GM18511 (cell line): ENCODE measurements at regions not wholly inside any gene's neighbourhood (a gene's known extent, or its start where the extent isn't known, plus 50 kb on each side); places are given as distances from the start of the nearest gene placed in this dataset.
"Not testable (repeated sequence)": the region's sequence is repeated elsewhere in the genome, so short reads cannot be mapped to it uniquely, and the experiment has no call there.

ENCODE experiments used
- ATAC-seq: cut with Tn5 transposase; IDR thresholded peaks from one replicate; pipeline ENCODE4 v1.9.1; 2021; ENCODE audit warnings: mild to moderate bottlenecking, moderate library complexity; ENCODE audit not compliant: unreplicated experiment

DNA sequence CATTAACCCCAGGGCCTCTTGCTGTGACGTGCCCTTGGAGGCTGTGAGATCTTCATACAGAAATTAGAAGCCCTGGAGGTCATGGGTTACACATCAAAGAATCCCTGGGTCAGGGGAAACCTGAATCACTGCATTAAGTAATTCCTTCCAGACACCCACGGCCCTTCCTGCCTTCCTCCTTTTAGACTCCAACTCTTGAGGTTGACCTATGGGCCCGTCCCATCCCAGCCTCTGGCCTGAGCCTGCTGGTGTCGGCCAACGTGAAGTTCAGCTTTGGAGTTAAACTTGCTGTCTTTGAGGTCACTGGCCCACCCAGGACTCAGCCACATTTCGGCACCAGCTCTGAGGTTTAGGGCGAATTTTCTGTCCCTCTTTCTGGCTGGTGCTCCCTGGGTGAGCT, 198.3 kb downstream of the ACKR3 start:
- ATAC-seq, result no peak

DNA sequence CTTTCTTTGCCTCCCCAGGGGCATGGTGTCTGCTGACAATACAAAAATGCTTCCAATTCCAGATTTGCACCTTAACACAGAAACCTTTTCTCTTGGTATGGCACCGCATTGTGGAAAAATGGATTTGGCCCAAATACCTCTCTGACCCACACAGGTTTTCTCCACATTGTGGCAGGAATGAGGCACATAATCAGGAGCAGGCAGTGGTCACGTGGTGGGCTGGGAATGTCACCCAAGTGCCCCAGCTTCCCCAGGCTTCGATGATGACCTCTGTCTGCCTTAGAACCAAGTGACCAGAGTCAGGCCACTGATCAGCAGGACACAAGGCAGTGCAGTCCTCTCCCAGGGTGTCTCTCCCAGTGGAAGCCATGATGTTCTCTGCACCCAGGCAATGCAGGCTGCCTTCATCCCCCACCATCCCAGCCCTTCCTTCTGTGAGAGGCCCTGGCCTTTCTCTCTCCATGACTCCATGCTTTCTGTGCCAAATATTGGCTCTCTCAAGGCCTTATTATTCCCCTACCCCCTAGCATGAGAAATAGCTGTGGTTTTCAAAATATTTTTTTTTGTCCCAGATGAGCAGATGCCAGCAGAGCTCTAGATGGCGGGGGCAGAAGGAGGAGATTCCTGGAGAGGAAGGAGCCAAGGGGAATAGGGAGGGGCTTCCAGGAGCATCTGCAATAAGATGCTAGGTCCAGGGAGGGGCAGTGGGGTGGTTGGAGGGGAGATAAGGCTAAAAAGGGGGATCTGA, 198.9 kb downstream of the ACKR3 start:
- ATAC-seq, result no peak

DNA sequence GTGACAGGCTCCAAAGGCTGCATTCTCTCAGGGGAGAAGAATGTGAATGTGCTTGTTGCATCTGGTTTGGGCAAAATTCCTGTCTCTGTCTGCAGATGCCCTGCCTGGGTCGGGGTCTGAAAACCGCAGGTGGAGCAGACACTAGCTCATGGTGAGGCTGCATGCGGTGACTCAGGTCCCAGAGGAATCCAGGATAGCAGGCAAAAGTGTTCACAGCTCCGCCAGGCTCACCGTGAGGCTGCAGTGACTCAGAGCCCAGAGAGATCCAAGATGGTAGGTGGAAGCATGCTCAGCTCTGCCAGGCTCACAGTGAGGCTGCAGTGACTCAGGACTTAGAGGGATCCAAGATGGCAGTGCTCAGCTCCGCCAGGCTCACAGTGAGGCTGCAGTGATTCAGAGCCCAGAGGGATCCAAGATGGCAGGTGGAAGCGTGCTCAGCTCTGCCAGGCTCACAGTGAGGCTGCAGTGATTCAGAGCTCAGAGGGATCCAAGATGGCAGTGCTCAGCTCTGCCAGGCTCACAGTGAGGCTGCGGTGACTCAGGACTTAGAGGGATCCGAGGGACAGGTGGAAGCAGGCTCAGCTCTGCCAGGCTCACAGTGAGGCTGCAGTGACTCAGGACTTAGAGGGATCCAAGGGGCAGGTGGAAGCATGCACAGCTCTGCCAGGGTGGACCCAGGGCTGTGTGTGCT, 200.5 kb downstream of the ACKR3 start:
- ATAC-seq, result no peak

DNA sequence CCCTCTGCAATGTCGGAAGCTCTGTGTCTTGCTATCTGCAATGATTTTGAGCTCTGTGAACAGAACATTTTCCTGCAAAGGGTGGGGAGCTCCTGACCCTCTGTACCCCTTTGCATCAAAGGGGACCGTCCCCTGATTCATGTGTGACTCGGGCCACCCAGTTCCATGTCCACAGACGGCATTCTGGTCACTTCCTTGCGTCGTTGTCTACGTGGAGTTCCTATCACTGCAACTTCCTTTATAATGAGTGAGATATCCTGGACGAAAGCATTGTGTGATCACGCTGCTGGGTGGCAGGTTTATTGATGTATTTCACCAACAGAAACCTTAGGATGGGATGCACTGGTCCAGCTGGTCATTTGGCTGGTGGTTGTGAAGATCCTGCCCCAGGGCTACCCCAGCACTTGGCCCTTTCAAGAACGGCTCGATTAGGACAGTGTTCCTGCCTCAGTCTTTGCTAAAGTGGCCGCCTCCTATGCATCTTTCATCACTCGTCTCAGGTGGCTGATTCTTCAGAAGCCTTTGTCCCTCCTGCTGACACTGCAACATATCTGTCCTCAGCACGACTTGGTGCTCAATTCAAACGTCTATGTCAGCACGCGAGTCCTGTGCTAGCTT, 202.7 kb downstream of the ACKR3 start:
- ATAC-seq, result no peak

DNA sequence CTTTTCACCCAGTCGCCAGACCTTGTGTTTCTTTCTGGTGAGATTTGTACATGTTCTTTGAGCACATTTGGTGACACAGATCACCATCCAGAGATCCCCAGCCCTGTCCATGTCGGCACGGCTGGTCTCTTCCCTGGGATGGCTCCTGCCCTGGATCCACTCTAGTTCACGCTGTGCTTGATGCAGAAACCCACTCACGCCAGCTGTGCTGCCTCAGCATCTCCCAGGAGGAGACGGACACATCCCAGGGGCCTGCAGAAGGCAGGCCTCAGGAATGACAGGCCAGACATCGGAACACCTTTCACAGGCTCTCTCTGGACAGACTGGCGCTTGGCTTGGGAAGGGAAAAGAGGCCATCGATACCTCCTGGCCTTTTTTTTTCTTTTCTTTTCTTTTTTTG, 203.6 kb downstream of the ACKR3 start:
- ATAC-seq, result no peak

DNA sequence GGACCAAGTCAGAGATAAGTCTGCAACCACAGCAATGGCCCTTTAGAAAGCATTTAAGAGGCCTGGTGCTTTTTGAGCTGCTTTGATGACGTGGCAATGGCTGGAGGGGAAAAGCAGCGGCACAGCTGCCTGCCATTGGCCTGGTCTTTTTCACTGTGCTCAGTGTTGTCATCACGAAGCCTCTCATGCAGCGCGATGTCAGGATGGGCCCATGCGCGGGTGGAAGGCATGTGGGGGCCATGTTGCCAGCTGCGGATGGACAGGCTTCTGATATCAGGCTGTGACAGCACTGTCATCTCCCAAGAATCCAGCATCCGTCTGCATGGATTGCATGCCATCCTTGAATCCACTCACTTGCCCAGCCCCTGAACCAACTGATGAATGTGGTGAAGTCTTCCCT, 204.5 kb downstream of the ACKR3 start:
- no peak for ATAC-seq

DNA sequence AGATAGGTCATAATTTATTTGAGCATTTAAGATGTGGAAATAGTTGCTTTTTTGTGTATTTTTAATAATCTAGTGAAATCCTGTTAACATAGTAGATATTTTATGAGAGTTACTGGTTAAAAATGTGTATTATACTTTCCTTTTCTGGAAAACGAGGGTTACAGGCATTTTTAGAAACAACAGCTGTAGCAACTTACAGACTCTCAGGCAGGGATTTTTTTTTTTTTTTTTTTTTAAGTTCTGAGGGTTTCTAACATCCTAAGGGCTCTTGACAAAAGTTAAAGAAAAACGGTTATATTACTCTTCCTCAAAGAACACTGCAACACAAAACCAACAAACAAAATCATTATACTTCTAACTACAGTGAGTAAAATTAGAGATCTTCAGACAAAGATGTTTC, 205.9 kb downstream of the ACKR3 start:
- ATAC-seq, result no peak

DNA sequence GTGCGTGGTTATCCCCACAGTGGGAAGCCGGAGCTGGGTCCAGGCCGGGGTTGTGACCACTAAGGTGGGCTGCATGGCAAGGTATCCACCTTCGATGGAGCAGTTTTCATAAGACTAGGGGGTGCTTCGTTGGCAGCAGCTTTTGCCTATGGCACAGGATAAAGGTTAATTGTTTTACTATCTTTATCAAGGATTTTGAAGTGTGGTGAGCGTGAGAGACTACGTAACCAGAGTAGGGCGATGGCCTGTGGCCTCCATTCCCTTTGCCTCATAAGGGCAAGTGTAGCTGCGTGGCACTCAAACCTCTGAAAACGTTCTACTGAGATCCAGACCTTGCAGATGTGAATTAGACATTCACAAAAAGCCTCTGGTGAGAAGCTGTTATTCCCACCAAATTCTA, 206.6 kb downstream of the ACKR3 start:
- ATAC-seq, result no peak

DNA sequence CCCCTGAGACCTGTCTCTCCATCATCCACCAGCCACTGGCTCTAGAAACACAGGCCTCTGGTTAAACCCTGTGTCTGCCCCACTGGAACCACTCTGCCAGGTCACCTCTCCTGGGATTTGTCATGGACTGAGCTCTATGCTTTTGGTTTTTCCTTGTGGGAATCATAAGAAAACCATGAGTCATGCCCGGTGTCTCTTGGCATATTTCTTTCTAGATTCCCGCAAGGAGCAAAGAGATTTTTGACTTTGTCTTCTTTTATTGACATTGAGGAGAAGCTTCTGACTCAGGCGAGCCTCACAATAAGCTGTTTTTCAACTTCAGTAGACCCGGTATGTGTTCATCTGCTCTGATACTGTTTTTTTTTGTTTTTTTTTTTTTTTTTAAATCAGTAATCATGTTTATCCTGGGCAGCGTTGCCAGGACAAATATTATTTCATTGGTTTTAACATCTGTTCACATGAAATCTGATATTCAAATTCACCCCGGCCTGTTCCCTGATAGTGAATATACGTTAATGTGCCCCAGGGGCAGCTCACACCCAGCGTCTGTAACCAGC, 207.1 kb downstream of the ACKR3 start:
- ATAC-seq, result no peak

DNA sequence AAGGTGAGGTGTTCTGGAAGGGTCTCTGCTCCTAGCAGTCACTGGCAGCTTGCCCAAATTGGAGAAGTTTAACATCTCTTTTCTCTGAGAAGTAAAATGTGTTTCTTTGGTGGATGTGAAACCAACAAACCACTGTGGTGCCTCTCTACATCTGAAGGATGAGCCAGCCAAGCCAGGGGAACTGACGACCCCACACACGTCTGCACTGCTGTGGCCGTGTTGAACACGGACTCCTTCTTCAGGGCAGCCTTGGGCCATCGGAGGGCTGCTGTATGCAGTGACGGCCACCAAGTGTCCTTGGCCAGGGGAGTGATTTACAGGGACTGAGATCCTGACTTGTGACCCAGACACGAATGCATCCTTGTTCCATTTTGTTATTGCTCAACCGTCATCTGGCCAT, 207.8 kb downstream of the ACKR3 start:
- no peak for ATAC-seq

DNA sequence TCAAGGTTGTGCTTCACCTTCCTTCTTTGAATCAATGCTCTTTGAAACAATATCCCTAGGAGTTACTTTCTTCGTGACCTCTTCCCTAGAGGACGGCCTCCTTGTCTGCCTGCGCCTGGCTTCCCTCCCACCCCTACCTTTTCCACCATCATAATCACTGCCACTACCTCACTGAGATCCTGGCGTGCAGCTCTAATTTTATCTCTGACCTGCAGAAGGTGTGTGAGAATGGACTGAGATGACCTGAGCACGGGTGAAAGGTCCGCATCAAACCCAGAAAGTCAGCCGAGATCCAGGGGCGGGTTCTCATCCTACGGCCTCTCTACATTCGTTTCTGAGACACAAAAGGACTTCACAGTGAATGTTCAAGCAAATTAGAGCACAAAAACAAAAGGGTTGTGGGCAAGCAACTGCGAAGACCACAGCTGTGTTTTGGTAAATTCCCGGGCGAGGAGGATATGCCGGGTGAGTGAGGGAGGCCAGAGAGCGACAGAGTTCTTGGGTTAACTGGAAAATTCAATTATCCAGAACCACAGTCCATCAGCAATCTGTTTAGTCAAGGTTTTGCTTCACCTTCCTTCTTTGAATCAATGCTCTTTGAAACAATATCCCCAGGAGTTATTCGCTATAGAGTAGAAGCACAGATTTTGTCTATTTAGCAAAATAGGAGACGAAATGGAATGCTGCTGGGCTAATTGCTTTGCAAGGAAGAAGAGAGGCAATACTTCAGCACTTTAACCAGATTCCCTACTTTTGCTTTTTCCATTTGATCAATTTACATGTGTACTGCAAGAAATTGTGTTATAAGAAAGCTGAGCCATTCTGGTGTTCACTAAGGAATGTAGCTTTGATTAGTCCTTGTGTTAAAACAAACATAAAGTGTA, 212.6 kb downstream of the ACKR3 start:
- ATAC-seq, result no peak

DNA sequence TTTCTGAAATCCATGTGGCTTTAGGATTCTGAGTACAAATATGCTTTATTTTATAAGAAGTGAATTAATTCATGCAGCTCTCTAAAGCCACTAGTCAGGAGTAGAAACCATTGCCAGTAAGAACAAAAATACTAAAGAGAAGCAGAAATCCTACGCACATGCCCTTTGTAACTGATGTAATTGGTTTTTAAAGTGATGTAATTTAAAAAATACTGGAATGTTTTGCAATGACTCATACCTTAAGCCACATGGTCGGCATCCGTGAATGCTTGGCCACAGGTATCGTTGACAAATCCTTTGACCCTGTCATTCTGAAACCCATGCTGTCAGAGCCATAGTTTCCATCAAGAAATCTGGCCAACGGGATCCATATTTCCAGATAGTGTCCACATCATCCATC, 213.3 kb downstream of the ACKR3 start:
- ATAC-seq, result no peak

DNA sequence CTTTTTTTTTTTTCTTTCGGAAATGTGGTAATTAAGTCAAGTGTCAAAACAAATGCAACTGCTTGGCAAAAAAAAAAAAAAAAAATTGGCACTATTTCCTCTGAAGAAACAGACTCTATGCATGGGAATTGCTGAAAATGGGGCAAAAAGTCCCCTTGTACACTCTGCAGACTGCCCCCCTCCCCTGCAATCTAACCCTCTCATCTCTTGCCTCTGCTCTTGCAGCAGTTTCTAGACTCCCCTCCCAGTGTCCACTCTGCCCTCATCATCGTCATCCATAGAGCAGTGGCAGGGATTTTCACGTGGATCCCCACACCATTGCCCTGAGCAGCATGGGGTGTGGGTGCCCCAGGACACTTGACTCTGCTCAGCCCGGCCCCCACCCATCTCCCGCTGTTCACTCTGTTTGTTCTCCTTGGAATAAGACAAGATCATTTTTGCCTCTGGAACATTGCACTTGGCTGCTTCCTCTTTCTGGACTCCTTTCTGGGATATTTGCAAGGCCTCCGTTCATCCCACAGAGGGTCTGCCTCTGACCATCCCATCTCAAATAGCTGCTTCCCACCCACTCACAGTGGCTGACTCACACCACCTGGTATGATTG, 213.9 kb downstream of the ACKR3 start:
- ATAC-seq, result no peak

DNA sequence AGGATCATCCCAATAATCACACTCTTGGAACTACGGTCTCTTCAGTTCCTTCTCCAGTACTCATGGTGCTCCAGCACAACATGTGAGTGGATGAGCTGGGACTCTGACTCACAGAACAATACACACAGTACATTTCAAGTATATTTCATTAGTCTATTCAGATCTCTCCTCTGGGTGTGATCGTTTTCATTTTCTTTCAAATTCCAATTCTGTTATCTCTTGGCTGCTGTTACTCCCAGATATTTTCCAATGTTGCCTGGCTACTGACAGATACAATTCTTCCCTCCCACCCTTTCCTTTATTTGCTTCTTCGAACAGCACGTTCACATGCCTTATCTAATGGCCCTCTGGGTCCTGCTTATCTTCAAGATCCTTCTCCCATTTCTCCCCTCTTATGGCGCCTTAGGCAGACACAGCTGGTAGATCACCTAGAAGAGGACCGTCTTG, 216.0 kb downstream of the ACKR3 start:
- ATAC-seq, result no peak

DNA sequence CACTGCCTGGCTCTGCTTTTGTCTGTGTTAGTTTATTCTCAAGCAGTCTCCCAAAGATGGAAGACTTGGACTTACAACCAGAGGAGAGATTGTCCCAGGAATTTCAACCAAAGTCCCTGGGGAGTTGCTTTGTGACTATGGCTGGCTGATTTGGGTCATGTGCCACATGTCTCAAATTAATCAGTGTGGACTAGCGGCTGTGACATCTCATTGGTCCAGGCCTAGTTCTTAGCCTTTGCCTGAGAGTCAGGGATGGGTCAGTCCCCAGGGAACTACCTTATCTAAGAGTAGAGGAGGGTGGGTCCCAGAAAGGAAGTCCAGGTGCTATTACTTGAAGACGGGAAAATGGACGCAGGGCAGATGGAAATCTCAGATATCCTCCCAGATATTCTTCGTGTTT, 217.1 kb downstream of the ACKR3 start:
- ATAC-seq, result no peak

DNA sequence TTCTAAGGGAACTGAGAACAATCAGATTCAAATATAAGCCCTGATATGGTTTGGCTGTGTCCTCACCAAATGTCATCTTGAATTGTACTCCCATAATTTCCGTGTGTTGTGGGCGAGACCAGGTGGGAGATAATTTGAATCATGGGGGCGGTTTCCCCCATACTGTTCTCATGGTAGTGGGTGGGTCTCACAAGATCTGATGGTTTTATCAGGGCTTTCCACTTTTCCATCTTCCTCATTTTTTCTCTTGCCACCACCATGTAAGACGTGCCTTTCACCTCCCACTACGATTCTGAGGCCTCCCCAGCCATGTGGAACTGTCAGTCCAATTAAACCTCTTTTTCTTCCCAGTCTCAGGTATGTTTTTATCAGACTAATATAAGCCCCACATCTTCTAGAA, 217.8 kb downstream of the ACKR3 start:
- not testable (repeated sequence) for ATAC-seq

DNA sequence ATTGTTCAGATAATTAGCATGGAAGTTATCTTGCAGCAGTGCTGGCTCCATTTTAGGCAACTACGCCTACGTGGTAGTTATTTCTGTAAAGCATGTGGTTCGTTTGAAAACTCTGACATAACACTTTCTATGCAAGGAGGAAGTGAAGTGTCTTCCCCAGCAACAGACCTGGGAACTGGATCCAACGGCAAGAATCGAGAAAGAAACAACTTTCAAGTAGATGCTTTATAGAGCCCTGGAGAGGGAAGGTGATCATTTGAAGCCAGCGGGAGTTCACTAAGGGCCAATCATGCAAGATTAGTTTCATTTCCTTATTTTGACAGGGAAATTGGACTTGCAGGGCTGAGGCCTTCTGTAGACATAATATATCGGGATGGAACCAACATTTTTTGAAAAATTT, 218.3 kb downstream of the ACKR3 start:
- no peak for ATAC-seq

DNA sequence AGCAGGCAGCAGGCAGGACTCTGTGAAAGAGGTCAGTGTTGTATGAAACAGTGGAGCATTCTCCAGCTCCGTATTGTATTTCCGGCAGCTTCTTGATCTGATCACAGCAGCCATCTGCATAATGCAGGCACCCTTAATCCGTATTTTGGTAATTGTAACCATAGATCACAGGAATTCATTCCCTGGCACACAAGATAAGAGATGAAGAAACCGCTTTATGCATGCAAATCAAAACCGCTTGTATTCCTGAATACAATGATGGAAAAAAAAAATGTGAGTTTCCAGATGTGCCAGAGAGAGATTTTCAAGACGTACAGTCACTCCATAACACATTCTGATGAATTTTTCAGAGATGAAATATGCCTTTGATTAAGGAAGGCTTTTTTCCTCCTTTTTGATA, 221.3 kb downstream of the ACKR3 start:
- ATAC-seq, result no peak

DNA sequence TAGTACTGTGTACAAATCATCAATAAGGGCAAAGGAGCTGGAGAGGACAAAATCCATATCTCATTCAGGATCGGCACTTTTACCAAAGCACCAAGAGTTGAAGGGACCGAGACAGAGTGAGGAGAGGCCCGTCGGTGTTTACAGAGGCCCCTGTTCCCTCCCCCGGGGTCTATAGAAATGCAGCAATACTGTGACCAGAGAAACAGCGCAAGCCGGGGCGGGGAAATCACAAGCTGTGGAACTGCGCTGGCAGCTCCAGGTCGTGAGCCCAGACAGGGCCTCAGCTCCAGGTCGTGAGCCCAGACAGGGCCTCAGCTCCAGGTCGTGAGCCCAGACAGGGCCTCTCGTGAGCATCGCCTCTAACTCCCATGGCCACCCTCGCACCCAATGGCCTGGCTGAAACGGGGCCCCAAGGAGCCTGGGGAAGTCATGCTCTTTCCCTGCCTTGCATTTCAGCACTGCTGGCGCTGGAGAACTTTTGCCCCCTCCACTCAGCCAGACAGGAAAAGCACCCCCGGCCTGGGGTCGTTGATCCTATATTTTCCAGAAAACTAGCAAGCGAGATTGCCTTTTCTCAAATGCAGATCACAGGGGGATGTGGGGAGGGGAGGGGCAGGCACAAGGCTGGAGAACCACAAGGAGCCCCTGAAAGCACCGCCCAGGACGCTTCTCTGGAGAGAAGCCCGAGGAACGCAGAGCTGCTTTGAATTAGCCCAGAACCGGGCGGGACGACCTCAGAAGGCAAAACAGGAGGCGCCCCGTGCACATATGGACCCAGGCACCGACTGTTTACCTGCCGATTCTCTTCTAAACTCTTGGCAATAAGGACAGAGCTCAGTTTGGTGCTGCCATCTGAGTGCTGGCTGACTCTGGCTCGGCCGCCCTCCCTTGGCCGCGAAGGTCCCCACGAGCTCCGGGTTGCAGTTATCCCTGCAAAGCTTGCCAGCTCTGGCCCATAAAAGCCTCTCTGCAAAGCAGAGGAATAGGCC, 223.7 kb downstream of the ACKR3 start:
- ATAC-seq, result no peak
